H9 (cell line): ENCODE measurements at regions not wholly inside any gene's neighbourhood (a gene's known extent, or its start where the extent isn't known, plus 50 kb on each side); places are given as distances from the start of the nearest gene placed in this dataset.

ENCODE experiments used
- DNase-seq: peaks from one replicate; pipeline ENCODE4 v3.0.0-alpha.2; 2017
- H2AFZ ChIP-seq: one replicate; pipeline ENCODE4 v1.6.1; 2013; ENCODE audit warnings: mild to moderate bottlenecking, low read length, control low read depth, moderate library complexity
- H2AK5ac ChIP-seq: 2 replicates; pipeline ENCODE4 v1.6.1; 2013; ENCODE audit warnings: low read length, control low read depth, mixed read lengths; ENCODE audit not compliant: insufficient read length
- H2BK120ac ChIP-seq: one replicate; pipeline ENCODE4 v1.6.1; 2013; ENCODE audit warnings: low read depth, mild to moderate bottlenecking, low read length, control low read depth, inconsistent platforms; ENCODE audit not compliant: poor library complexity, severe bottlenecking
- H2BK12ac ChIP-seq: 2 replicates; pipeline ENCODE4 v1.6.1; 2013; ENCODE audit warnings: low read length, control low read depth, mixed read lengths, low read depth; ENCODE audit not compliant: insufficient read length
- H2BK15ac ChIP-seq: 2 replicates; pipeline ENCODE4 v1.6.1; 2013; ENCODE audit warnings: low read depth, low read length, control low read depth
- H2BK20ac ChIP-seq: one replicate; pipeline ENCODE4 v1.6.1; 2013; ENCODE audit warnings: low read depth, mild to moderate bottlenecking, low read length, control low read depth, inconsistent platforms; ENCODE audit not compliant: poor library complexity, severe bottlenecking
- H2BK5ac ChIP-seq: 2 replicates; pipeline ENCODE4 v1.6.1; 2013; ENCODE audit warnings: low read length, control low read depth, mixed read lengths; ENCODE audit not compliant: insufficient read length
- H3K14ac ChIP-seq: 2 replicates; pipeline ENCODE4 v1.6.1; 2013; ENCODE audit warnings: low read length, control low read depth; ENCODE audit not compliant: insufficient read depth
- H3K18ac ChIP-seq: 2 replicates; pipeline ENCODE4 v1.6.1; 2013; ENCODE audit warnings: low read depth, mild to moderate bottlenecking, mixed read lengths, low read length, control low read depth; ENCODE audit not compliant: insufficient read length
- H3K23ac ChIP-seq: 2 replicates; pipeline ENCODE4 v1.6.1; 2013; ENCODE audit warnings: low read length, control low read depth, mixed read lengths, low read depth; ENCODE audit not compliant: insufficient read length
- H3K23me2 ChIP-seq: 2 replicates; pipeline ENCODE4 v1.6.1; 2013; ENCODE audit warnings: low read depth, mild to moderate bottlenecking, mixed read lengths, low read length, control low read depth; ENCODE audit not compliant: insufficient read length, poor library complexity, severe bottlenecking
- H3K27ac ChIP-seq: 2 replicates; pipeline ENCODE4 v1.5.1; 2013; ENCODE audit warnings: low read length, control low read depth, mixed read lengths, low read depth; ENCODE audit not compliant: insufficient read length
- H3K27me3 ChIP-seq: 2 replicates; pipeline ENCODE4 v1.6.1; 2013; ENCODE audit warnings: low read length, control low read depth, inconsistent platforms; ENCODE audit not compliant: insufficient read depth
- H3K4ac ChIP-seq: 2 replicates; pipeline ENCODE4 v1.6.1; 2013; ENCODE audit warnings: low read depth, mild to moderate bottlenecking, control low read depth, inconsistent platforms, low read length, moderate library complexity
- H3K4me1 ChIP-seq: 2 replicates; pipeline ENCODE4 v1.6.1; 2013; ENCODE audit warnings: low read length, control low read depth, inconsistent platforms; ENCODE audit not compliant: insufficient read depth
- H3K4me2 ChIP-seq: 2 replicates; pipeline ENCODE4 v1.6.1; 2013; ENCODE audit warnings: low read length, control low read depth, mixed read lengths; ENCODE audit not compliant: insufficient read length, insufficient read depth
- H3K56ac ChIP-seq: 2 replicates; pipeline ENCODE4 v1.6.1; 2013; ENCODE audit warnings: low read depth, mild to moderate bottlenecking, mixed read lengths, low read length, control low read depth; ENCODE audit not compliant: insufficient read length
- H3K79me1 ChIP-seq: 2 replicates; pipeline ENCODE4 v1.6.1; 2013; ENCODE audit warnings: low read depth, mild to moderate bottlenecking, moderate library complexity, low read length, control low read depth, inconsistent platforms; ENCODE audit not compliant: insufficient read depth, poor library complexity, severe bottlenecking
- H3K79me2 ChIP-seq: 2 replicates; pipeline ENCODE4 v1.6.1; 2013; ENCODE audit warnings: low read length, control low read depth, inconsistent platforms; ENCODE audit not compliant: insufficient read depth
- H3K9ac ChIP-seq: 2 replicates; pipeline ENCODE4 v1.6.1; 2013; ENCODE audit warnings: low read length, control low read depth, mixed read lengths; ENCODE audit not compliant: insufficient read length; ENCODE audit errors: extremely low read depth
- H3K9me3 ChIP-seq: one replicate; pipeline ENCODE4 v1.6.1; 2013; ENCODE audit warnings: low read depth, low read length, inconsistent platforms; ENCODE audit not compliant: control insufficient read depth
- H3T11ph ChIP-seq: one replicate; pipeline ENCODE4 v1.6.1; 2013; ENCODE audit warnings: mild to moderate bottlenecking, low read length, control low read depth, inconsistent platforms
- H4K20me1 ChIP-seq: one replicate; pipeline ENCODE4 v1.6.1; 2013; ENCODE audit not compliant: control insufficient read depth, insufficient read length, insufficient read depth
- H4K5ac ChIP-seq: 2 replicates; pipeline ENCODE4 v1.6.1; 2013; ENCODE audit warnings: low read depth, mild to moderate bottlenecking, mixed read lengths, low read length, control low read depth; ENCODE audit not compliant: insufficient read length
- H4K8ac ChIP-seq: replicated peaks from 2 replicates; pipeline ENCODE4 v1.6.1; 2013; ENCODE audit warnings: low read length, control low read depth, mixed read lengths, low read depth; ENCODE audit not compliant: insufficient read length
- H4K91ac ChIP-seq: 2 replicates; pipeline ENCODE4 v1.6.1; 2013; ENCODE audit warnings: low read depth, mild to moderate bottlenecking, moderate library complexity, mixed read lengths, low read length, control low read depth; ENCODE audit not compliant: insufficient read length
- H3K27ac Mint-ChIP-seq, 3 experiments: 2 replicates in 2 of 3; 3 replicates in 1 of 3; pipeline ENCODE4 v1.8.0; 2020 to 2021; ENCODE audit warnings: mixed read lengths in 3 of 3, mild to moderate bottlenecking in 1 of 3, moderate library complexity in 1 of 3
- H3K27me3 Mint-ChIP-seq: 2 replicates; pipeline ENCODE4 v1.8.0; 2021; ENCODE audit warnings: low read depth, mild to moderate bottlenecking, moderate library complexity, mixed read lengths
- H3K36me3 Mint-ChIP-seq, 3 experiments: 2 replicates in 2 of 3; 3 replicates in 1 of 3; pipeline ENCODE4 v1.8.0; 2020 to 2021; ENCODE audit warnings: low read depth in 3 of 3, mixed read lengths in 3 of 3; ENCODE audit not compliant: insufficient read depth in 1 of 3
- H3K4me1 Mint-ChIP-seq, 2 experiments: 2 replicates each; pipeline ENCODE4 v1.8.0; 2020; ENCODE audit warnings: mixed read lengths in 2 of 2
- H3K4me3 Mint-ChIP-seq, 2 experiments: 2 replicates in 1 of 2; 3 replicates in 1 of 2; pipeline ENCODE4 v1.8.0; 2020 to 2021; ENCODE audit warnings: mild to moderate bottlenecking in 2 of 2, mixed read lengths in 2 of 2, moderate library complexity in 1 of 2
- H3K9me3 Mint-ChIP-seq, 2 experiments: 2 replicates in 1 of 2; 3 replicates in 1 of 2; pipeline ENCODE4 v1.8.0; 2020; ENCODE audit warnings: mild to moderate bottlenecking in 2 of 2, mixed read lengths in 2 of 2, moderate library complexity in 1 of 2
- CTCF ChIP-seq: fragments of 200-600 bp; sonication (generic); conservative IDR thresholded peaks from 3 replicates; pipeline ENCODE4 v1.8.0; 2021; ENCODE audit warnings: antibody characterized with exemption, mild to moderate bottlenecking
- whole genome bisulfite sequencing: extraction: QIAGEN DNeasy Blood & Tissue Kit; methylation state at CpG from one replicate; pipeline ENCODE4 v1.1.7; 2013; ENCODE audit warnings: missing lambda C conversion rate, low lambda C conversion rate, mixed read lengths; ENCODE audit not compliant: insufficient read length; ENCODE audit errors: extremely low coverage; 5-methylcytosine and 5-hydroxymethylcytosine counted together

- no peak overlapping the region for H2BK12ac ChIP-seq
- no peak overlapping the region for H3K27ac ChIP-seq
- H3K4me1 Mint-ChIP-seq: no peaks in the 10 kb centered on the region
- H3K4me2 ChIP-seq: no peak overlapping the region
- no peak overlapping the region for H2AK5ac ChIP-seq
- no peaks in the 10 kb centered on the region for H4K20me1 ChIP-seq
- no peaks in the 10 kb centered on the region for H3K9me3 ChIP-seq
- H3K56ac ChIP-seq: no peak overlapping the region
- no peak overlapping the region for H3K18ac ChIP-seq
- H3K14ac ChIP-seq: no peak overlapping the region
- no peaks in the 10 kb centered on the region for H3K4me1 ChIP-seq
- H3K27me3 ChIP-seq: no peaks in the 10 kb centered on the region
- H2BK5ac ChIP-seq: no peak overlapping the region
- H2BK20ac ChIP-seq: no peak overlapping the region
- no peak overlapping the region for H3T11ph ChIP-seq
- H2BK15ac ChIP-seq: no peak overlapping the region
- TF ChIP-seq CTCF: peak; percentile 66
- H2AFZ ChIP-seq: no peak overlapping the region
- H3K79me2 ChIP-seq: no peaks in the 10 kb centered on the region
- WGBS: no CpG with 5 or more reads among the region's 4 CpGs
- H4K91ac ChIP-seq: no peak overlapping the region
- no peak overlapping the region for H4K5ac ChIP-seq
- no peak for DNase-seq
- no peaks in the 10 kb centered on the region for H3K23me2 ChIP-seq
- H3K23ac ChIP-seq: no peak overlapping the region
- H3K79me1 ChIP-seq: no peaks in the 10 kb centered on the region
- peaks cover 2% of the 10 kb centered on the region for H3K27me3 Mint-ChIP-seq
- H3K4ac ChIP-seq: no peak overlapping the region
- H3K9ac ChIP-seq: no peak overlapping the region
- no peaks in the 10 kb centered on the region for H3K9me3 Mint-ChIP-seq
- H2BK120ac ChIP-seq: no peak overlapping the region
- H3K27ac Mint-ChIP-seq: no peak overlapping the region
- no peaks in the 10 kb centered on the region for H3K36me3 Mint-ChIP-seq
- no peak overlapping the region for H4K8ac ChIP-seq
- H3K4me3 Mint-ChIP-seq: no peak overlapping the region
Observed at GRCh38 chr13:78806457-78806856, 147.5 kb upstream of the OBI1 start.
